ENCODE measurements at regions not wholly inside any gene's neighbourhood (a gene's known extent, or its start where the extent isn't known, plus 50 kb on each side); places are given as distances from the start of the nearest gene placed in this dataset.
A peak's percentile ranks its signal among the peaks of the same experiment; 100 is the strongest.

GRCh38 chr11:93248602-93249001, 50.8 kb upstream of the SLC36A4 start:
- H3K9ac ChIP-seq (ENCODE audit: control insufficient read depth, extremely low read depth, insufficient read depth, low read length), result no peak overlapping the region
- no peaks in the 10 kb centered on the region for H3K4me1 ChIP-seq (ENCODE audit: control insufficient read depth, extremely low read depth, insufficient read depth, low read length)
- no peaks in the 10 kb centered on the region for H3K9me1 ChIP-seq (ENCODE audit: control insufficient read depth, extremely low read depth, insufficient read depth, low read length)
- no peak for TF ChIP-seq EZH2 (IDR thresholded peaks at IDR 0.05; ENCODE audit: low read length)
- TF ChIP-seq CTCF (optimal IDR thresholded peaks at IDR 0.05 in 1 of 3, IDR thresholded peaks at IDR 0.05 in 1 of 3, conservative IDR thresholded peaks at IDR 0.05 in 1 of 3; ENCODE audit: extremely low read depth in 1 of 3, insufficient read depth in 2 of 3, low read length in 3 of 3), result peak in 2 of 3 experiments; percentile 18 to 30
- dilution Hi-C loops (cut with MboI; ENCODE audit: extremely low pct_ligation_motif_present, low sequenced_read_pairs), result no loop called here
- no peak overlapping the region for H3K4me2 ChIP-seq (ENCODE audit: control insufficient read depth, extremely low read depth, insufficient read depth, low read depth, low read length)
- H3K9me3 ChIP-seq (ENCODE audit: control insufficient read depth, low read depth, low read length), result no peaks in the 10 kb centered on the region
- H3K36me3 ChIP-seq (ENCODE audit: control insufficient read depth in 2 of 2, extremely low read depth in 1 of 2, insufficient read depth in 2 of 2, low read length in 2 of 2), result no peaks in the 10 kb centered on the region
- no peak overlapping the region for H3K4me3 ChIP-seq (ENCODE audit: control insufficient read depth in 2 of 3, extremely low read depth in 1 of 3, insufficient read depth in 2 of 3, low read depth in 1 of 3, low read length in 3 of 3)
- no peaks in the 10 kb centered on the region for H4K20me1 ChIP-seq (ENCODE audit: control insufficient read depth, extremely low read depth, insufficient read depth, low read length)
- H3K79me2 ChIP-seq (ENCODE audit: control insufficient read depth, insufficient read depth, low read length), result no peaks in the 10 kb centered on the region
- FAIRE-seq (no peak), DNase-seq (ENCODE audit: low read depth, low spot score) (no peak)
- no peak overlapping the region for H3K27ac ChIP-seq (ENCODE audit: control insufficient read depth, insufficient read depth, low read length)
- H3K27me3 ChIP-seq (ENCODE audit: control insufficient read depth, extremely low read depth, insufficient read depth, low read length), result no peaks in the 10 kb centered on the region
- no peak overlapping the region for H2AFZ ChIP-seq (ENCODE audit: control insufficient read depth, low read length)

GRCh38 chr11:93249459-93250220, 51.8 kb upstream of the SLC36A4 start:
- H4K20me1 ChIP-seq (ENCODE audit: control insufficient read depth, extremely low read depth, insufficient read depth, low read length), result no peaks in the 10 kb centered on the region
- H3K9ac ChIP-seq (ENCODE audit: control insufficient read depth, extremely low read depth, insufficient read depth, low read length), result no peak overlapping the region
- H3K9me1 ChIP-seq (ENCODE audit: control insufficient read depth, extremely low read depth, insufficient read depth, low read length), result no peaks in the 10 kb centered on the region
- no peaks in the 10 kb centered on the region for H3K79me2 ChIP-seq (ENCODE audit: control insufficient read depth, insufficient read depth, low read length)
- no peak overlapping the region for H3K4me2 ChIP-seq (ENCODE audit: control insufficient read depth, extremely low read depth, insufficient read depth, low read depth, low read length)
- dilution Hi-C loops (cut with MboI; ENCODE audit: extremely low pct_ligation_motif_present, low sequenced_read_pairs), result no loop called here
- no peaks in the 10 kb centered on the region for H3K36me3 ChIP-seq (ENCODE audit: control insufficient read depth in 2 of 2, extremely low read depth in 1 of 2, insufficient read depth in 2 of 2, low read length in 2 of 2)
- H3K4me1 ChIP-seq (ENCODE audit: control insufficient read depth, extremely low read depth, insufficient read depth, low read length), result no peaks in the 10 kb centered on the region
- no peak overlapping the region for H3K4me3 ChIP-seq (ENCODE audit: control insufficient read depth in 2 of 3, extremely low read depth in 1 of 3, insufficient read depth in 2 of 3, low read depth in 1 of 3, low read length in 3 of 3)
- no peaks in the 10 kb centered on the region for H3K27me3 ChIP-seq (ENCODE audit: control insufficient read depth, extremely low read depth, insufficient read depth, low read length)
- FAIRE-seq (no peak), DNase-seq (ENCODE audit: low read depth, low spot score) (no peak)
- H3K27ac ChIP-seq (ENCODE audit: control insufficient read depth, insufficient read depth, low read length), result no peak overlapping the region
- no peak overlapping the region for H2AFZ ChIP-seq (ENCODE audit: control insufficient read depth, low read length)
- no peaks in the 10 kb centered on the region for H3K9me3 ChIP-seq (ENCODE audit: control insufficient read depth, low read depth, low read length)
- TF ChIP-seq CTCF (optimal IDR thresholded peaks at IDR 0.05 in 1 of 3, IDR thresholded peaks at IDR 0.05 in 1 of 3, conservative IDR thresholded peaks at IDR 0.05 in 1 of 3; ENCODE audit: extremely low read depth in 1 of 3, insufficient read depth in 2 of 3, low read length in 3 of 3), result no peak
- TF ChIP-seq EZH2 (IDR thresholded peaks at IDR 0.05; ENCODE audit: low read length), result no peak
